VCaP (cell line): ENCODE measurements at regions not wholly inside any gene's neighbourhood (a gene's known extent, or its start where the extent isn't known, plus 50 kb on each side); places are given as distances from the start of the nearest gene placed in this dataset.

Experiments used
- H3K27ac ChIP-seq: fragments of 450-650 bp; 2 replicates; pipeline ENCODE4 v1.5.1; 2017
- TF ChIP-seq, protein P1 (sequence below): fragments of 450-650 bp; conservative IDR thresholded peaks from 2 replicates; pipeline ENCODE4 v1.5.1; 2017; ENCODE audit warnings: mild to moderate bottlenecking, moderate library complexity

GRCh38 chr12:28683366-28683765 lies 465.7 kb upstream of the FAR2 start:
- H3K27ac ChIP-seq, result no peak overlapping the region
- TF ChIP-seq, protein P1, sequence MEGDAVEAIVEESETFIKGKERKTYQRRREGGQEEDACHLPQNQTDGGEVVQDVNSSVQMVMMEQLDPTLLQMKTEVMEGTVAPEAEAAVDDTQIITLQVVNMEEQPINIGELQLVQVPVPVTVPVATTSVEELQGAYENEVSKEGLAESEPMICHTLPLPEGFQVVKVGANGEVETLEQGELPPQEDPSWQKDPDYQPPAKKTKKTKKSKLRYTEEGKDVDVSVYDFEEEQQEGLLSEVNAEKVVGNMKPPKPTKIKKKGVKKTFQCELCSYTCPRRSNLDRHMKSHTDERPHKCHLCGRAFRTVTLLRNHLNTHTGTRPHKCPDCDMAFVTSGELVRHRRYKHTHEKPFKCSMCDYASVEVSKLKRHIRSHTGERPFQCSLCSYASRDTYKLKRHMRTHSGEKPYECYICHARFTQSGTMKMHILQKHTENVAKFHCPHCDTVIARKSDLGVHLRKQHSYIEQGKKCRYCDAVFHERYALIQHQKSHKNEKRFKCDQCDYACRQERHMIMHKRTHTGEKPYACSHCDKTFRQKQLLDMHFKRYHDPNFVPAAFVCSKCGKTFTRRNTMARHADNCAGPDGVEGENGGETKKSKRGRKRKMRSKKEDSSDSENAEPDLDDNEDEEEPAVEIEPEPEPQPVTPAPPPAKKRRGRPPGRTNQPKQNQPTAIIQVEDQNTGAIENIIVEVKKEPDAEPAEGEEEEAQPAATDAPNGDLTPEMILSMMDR, result no peak

DNA sequence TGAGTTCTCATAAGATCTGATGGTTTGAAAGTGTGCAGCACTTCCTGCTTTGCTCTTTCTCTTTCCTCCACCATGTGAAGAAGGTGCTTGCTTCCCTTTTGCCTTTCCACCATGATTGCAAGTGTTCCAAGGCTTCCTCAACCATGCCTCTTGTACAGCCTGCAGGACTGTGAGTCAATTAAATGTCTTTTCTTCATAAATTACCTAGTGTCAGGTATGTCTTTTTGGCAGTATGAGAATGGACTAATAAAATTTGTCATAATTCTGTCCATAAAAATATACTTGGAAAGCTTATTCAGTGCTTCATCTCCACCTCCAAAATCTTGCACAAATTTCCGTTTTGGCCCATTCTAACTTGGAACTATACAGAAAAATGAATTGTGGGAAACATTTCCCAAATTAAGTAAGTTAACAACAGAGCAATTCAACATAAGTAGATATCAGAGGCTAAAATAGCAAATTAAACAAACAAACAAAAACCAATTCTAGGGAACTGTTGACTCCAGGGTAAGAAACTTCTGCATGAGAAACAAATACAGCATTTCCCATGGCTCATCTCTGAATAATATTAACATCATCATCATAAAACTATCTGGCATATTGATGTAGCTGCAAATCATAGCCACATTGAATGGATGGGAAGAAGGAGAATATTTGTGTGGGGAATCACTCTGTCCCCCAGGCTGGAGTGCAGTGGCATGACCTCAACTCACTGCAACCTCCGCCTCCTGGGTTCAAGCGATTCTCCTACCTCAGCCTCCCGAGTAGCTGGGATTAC lies 459.5 kb upstream of the FAR2 start:
- TF ChIP-seq, protein P1, result no peak

GRCh38 chr12:28693565-28694219 lies 455.4 kb upstream of the FAR2 start:
- TF ChIP-seq, protein P1, result no peak
- no peak overlapping the region for H3K27ac ChIP-seq

More for the DNA sequence above, 459.5 kb upstream of the FAR2 start:
- no peak overlapping the region for H3K27ac ChIP-seq

DNA sequence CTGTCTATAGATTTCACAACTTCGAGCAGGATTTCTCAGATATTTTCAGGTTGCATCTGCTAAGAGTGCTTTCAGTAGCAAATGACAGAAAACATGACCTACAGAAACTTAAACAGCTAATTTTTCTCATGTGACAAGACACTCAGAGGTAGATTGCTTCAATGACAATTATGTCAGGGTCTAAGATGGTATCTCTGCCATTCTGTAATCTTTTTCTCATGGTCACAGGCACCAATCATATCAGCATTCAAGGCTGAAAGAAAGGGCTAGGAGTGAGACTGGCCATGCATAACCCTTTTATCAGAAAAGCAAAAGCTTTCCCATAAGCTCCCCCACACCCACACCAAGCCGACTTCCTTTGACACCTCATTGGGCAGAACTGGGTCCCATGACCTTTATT lies 450.5 kb upstream of the FAR2 start:
- TF ChIP-seq, protein P1, result no peak
- no peak overlapping the region for H3K27ac ChIP-seq

DNA sequence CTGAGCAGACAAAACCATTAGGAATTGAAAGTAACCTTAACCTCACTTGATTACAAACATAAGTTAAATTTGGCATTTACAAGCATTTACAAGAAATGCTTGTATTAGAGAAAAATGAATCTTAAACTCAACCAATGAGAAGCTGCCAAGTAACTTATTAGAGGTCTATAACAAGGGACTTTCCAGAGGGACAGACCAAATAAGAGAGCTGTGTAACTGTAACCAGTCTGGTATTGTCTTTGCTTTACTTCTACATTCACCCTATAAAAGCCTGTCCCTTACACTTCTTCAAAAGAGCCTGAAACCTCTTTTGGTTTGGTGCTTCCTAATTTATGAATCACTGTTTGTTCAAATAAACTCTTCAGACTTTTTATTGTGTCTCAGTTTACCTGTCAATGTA lies 450.0 kb upstream of the FAR2 start:
- TF ChIP-seq, protein P1, result no peak
- no peak overlapping the region for H3K27ac ChIP-seq

DNA sequence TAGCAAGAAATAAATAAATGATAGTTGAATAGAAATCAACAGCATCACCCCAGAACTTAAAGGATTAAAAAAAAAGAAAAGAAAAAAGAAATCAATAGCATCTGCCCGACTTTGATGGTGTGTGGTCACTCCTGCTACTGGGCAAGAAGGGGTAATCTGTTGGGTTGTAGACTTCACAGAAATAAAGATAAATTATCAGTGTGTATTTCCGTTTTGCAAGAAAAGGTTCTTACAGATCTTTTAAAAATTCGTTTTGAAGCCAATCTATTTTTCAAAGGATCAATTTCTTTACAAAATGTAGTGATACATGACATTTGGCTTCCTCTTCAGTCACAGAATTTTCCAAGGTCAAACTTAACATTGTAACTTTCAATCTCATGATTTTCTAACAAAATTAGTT lies 448.9 kb upstream of the FAR2 start:
- TF ChIP-seq, protein P1, result no peak
- H3K27ac ChIP-seq, result no peak overlapping the region

DNA sequence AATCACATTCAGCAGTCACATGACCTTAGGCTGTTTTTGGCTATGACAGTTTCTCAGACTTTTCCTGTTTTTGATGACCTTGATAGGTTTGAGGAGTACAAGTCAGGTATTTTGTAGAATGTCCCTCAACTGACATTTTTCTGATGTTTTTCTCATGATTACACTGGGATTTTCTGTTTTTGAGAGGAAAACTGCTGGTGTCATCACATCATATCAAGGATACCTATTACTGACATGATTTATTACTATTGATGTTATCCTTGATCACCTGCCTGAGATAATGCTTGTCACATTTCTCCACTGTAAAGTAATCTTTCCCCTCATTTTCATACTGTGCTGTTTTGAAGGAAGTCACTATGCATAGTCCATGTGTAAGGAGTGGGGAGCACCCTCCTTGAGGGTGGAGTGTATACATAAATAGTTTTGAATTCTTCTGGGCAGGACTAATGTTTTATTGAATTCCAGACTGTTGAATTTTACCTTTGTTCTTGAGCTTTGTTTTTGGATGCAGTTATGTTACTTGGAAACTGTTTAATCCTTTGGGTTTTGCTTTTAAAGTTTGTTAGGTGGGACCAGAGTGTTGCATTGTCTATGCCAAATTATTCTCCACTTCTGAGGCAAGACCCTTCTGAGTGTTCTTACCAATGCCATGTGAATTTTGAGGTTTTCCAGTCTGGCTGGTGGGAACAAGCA lies 444.5 kb upstream of the FAR2 start:
- no peak overlapping the region for H3K27ac ChIP-seq
- TF ChIP-seq, protein P1, result no peak
